ENCODE measurements at regions not wholly inside any gene's neighbourhood (a gene's known extent, or its start where the extent isn't known, plus 50 kb on each side); places are given as distances from the start of the nearest gene placed in this dataset.

- ATAC-seq (no peak), DNase-seq (no peak)
- Mint-ChIP-seq H3K27me3 (peaks cover 2% of the 10 kb centered on the region), H3K9me3 (ENCODE audit: low read depth) (peaks cover 2% of the 10 kb centered on the region), H3K4me1 (no peaks in the 10 kb centered on the region), H3K4me3 (no peak overlapping the region), H3K36me3 (no peaks in the 10 kb centered on the region), H3K27ac (no peak overlapping the region)
- CTCF ChIA-PET = no interaction called here
Measured at GRCh38 chr5:135683189-135683588, 104.4 kb upstream of the CXCL14 start.

- DNase-seq = no peak
- H3K4me1 Mint-ChIP-seq = no peaks in the 10 kb centered on the region
Measured at GRCh38 chr5:135680713-135681112, 101.9 kb upstream of the CXCL14 start.

GRCh38 chr5:135678640-135679268 lies 100.0 kb upstream of the CXCL14 start:
- H3K36me3 Mint-ChIP-seq = no peaks in the 10 kb centered on the region
- no peaks in the 10 kb centered on the region for H3K4me1 Mint-ChIP-seq
- no peak for ATAC-seq
- H3K9me3 Mint-ChIP-seq (ENCODE audit: low read depth) = peaks cover 2% of the 10 kb centered on the region
- peaks cover 18% of the 10 kb centered on the region for H3K27me3 Mint-ChIP-seq
- CTCF ChIA-PET = no interaction called here
- H3K27ac Mint-ChIP-seq = no peak overlapping the region
- no peak overlapping the region for H3K4me3 Mint-ChIP-seq
- no peak for DNase-seq

More at GRCh38 chr5:135680713-135681112, 101.9 kb upstream of the CXCL14 start:
- CTCF ChIA-PET = no interaction called here
- Mint-ChIP-seq H3K27me3 (peaks cover 12% of the 10 kb centered on the region), H3K9me3 (ENCODE audit: low read depth) (peaks cover 2% of the 10 kb centered on the region), H3K4me3 (no peak overlapping the region), H3K27ac (no peak overlapping the region), H3K36me3 (no peaks in the 10 kb centered on the region)
- ATAC-seq = no peak

GRCh38 chr5:135671966-135672365 lies 93.2 kb upstream of the CXCL14 start:
- Mint-ChIP-seq H3K27ac (no peak overlapping the region), H3K4me3 (no peak overlapping the region), H3K36me3 (no peaks in the 10 kb centered on the region), H3K9me3 (ENCODE audit: low read depth) (no peaks in the 10 kb centered on the region), H3K27me3 (peaks cover 27% of the 10 kb centered on the region), H3K4me1 (peaks cover 4% of the 10 kb centered on the region)
- CTCF ChIA-PET = interaction anchor here (1.0 kb wide), 1 partner anchor 206 kb away, joined by 3 read pairs; no protein-coding TSS in a partner anchor
- DNase-seq = no peak
- no peak for ATAC-seq

DNA sequence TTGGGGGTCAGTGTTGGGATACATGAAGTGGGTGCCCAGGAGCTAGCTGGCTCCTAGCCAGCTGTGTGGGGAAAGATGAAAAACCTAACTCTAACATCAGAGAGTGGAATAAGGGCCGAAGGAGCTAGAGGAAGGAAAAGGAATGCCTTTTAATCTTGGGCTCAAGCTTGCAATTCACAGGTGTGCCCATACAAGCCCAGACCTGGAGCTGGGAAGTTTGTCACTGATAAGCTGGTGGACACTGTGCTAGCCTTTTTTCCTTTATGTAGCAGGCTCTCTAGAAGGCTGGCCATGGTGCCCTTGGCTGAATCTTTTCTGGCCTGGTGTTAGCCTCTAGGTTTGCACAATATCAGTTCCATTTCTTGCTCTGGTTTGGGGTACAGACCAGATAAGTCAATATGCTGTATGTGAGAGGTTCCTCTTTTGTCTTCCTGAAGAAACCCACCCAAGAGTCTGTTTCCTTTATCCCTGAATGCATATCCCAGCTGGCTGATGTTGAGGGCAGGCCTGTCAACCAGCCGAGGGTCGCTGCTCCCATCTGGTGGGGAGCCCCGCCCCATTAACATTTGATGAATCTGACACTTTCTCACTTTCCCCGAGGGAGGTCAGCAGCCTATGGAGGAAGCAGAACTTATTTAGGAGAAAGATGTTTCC lies 92.4 kb upstream of the CXCL14 start:
- Mint-ChIP-seq H3K4me1 (peaks cover 4% of the 10 kb centered on the region), H3K27me3 (peaks cover 22% of the 10 kb centered on the region), H3K4me3 (no peak overlapping the region), H3K36me3 (no peaks in the 10 kb centered on the region), H3K9me3 (ENCODE audit: low read depth) (no peaks in the 10 kb centered on the region), H3K27ac (no peak overlapping the region)
- DNase-seq = no peak
- ATAC-seq = no peak
- CTCF ChIA-PET = interaction anchor here (1.0 kb wide), 1 partner anchor 205 kb away, joined by 3 read pairs; no protein-coding TSS in a partner anchor

- ATAC-seq = no peak
Measured at GRCh38 chr5:135670588-135670987, 91.8 kb upstream of the CXCL14 start.

GRCh38 chr5:135669416-135669815 lies 90.6 kb upstream of the CXCL14 start:
- Mint-ChIP-seq H3K36me3 (no peaks in the 10 kb centered on the region), H3K27me3 (peaks cover 21% of the 10 kb centered on the region), H3K4me3 (no peak overlapping the region), H3K9me3 (ENCODE audit: low read depth) (no peaks in the 10 kb centered on the region), H3K4me1 (peaks cover 4% of the 10 kb centered on the region), H3K27ac (no peak overlapping the region)
- ATAC-seq (no peak), DNase-seq (no peak)
- CTCF ChIA-PET = no interaction called here

More at GRCh38 chr5:135670588-135670987, 91.8 kb upstream of the CXCL14 start:
- Mint-ChIP-seq H3K27me3 (peaks cover 21% of the 10 kb centered on the region), H3K27ac (no peak overlapping the region), H3K4me3 (no peak overlapping the region), H3K4me1 (peaks cover 4% of the 10 kb centered on the region), H3K36me3 (no peaks in the 10 kb centered on the region), H3K9me3 (ENCODE audit: low read depth) (no peaks in the 10 kb centered on the region)
- CTCF ChIA-PET = no interaction called here
- no peak for DNase-seq

- no peak overlapping the region for H3K27ac Mint-ChIP-seq
- H3K36me3 Mint-ChIP-seq = no peaks in the 10 kb centered on the region
- DNase-seq = no peak
- peaks cover 4% of the 10 kb centered on the region for H3K4me1 Mint-ChIP-seq
- no peak for ATAC-seq
- CTCF ChIA-PET = no interaction called here
- no peak overlapping the region for H3K4me3 Mint-ChIP-seq
- H3K9me3 Mint-ChIP-seq (ENCODE audit: low read depth) = no peaks in the 10 kb centered on the region
- peaks cover 19% of the 10 kb centered on the region for H3K27me3 Mint-ChIP-seq
Measured at GRCh38 chr5:135667673-135668072, 88.9 kb upstream of the CXCL14 start.

DNA sequence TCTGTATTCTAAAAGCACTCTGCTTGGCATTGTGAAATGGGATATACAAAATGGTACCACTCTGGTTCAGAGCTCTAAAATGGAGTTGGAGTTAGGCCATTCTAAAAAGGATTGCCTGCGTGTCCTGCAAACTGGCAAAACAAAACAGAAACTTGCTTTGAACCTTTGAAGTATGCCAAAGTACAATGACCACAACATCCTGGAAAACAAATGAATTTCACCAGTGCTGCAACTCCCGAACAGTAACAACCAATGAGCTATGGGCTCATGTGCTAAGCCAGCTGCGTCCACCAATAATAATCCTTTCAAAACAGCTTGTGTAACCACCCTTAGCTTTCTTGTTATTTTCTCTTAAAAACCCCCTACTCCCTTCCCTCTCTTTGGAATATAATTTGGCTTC lies 88.4 kb upstream of the CXCL14 start:
- no peak overlapping the region for H3K27ac Mint-ChIP-seq
- DNase-seq (no peak), ATAC-seq (no peak)
- H3K27me3 Mint-ChIP-seq = peaks cover 19% of the 10 kb centered on the region
- H3K9me3 Mint-ChIP-seq (ENCODE audit: low read depth) = no peaks in the 10 kb centered on the region
- H3K36me3 Mint-ChIP-seq = no peaks in the 10 kb centered on the region
- H3K4me1 Mint-ChIP-seq = peaks cover 4% of the 10 kb centered on the region
- CTCF ChIA-PET = no interaction called here
- no peak overlapping the region for H3K4me3 Mint-ChIP-seq

DNA sequence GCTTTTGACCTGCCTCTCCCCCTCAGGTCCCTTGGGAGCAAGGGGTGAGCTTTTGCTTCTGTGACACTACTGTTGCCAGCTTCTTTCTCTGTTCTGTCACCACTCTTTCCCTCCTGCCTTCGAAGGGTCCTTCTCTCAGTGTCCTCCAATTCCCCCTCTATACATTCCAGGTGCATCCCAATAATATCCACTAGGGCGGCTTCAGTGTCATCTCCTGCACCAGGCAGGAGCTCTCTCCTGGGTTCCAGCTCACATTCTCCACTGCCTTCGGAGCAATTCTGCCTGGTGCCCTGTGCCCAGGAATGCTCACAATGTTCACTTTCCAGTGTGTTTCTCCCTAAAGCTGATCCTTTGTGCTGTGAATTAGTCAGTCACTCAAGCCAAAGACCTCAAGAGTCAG lies 83.9 kb upstream of the CXCL14 start:
- Mint-ChIP-seq H3K36me3 (no peaks in the 10 kb centered on the region), H3K4me1 (peaks cover 3% of the 10 kb centered on the region), H3K4me3 (no peak overlapping the region), H3K27me3 (peaks cover 13% of the 10 kb centered on the region), H3K27ac (no peak overlapping the region), H3K9me3 (ENCODE audit: low read depth) (peaks cover 10% of the 10 kb centered on the region)
- CTCF ChIA-PET = no interaction called here
- ATAC-seq (no peak), DNase-seq (no peak)

GRCh38 chr5:135662061-135662481 lies 83.3 kb upstream of the CXCL14 start:
- DNase-seq = no peak
- no peaks in the 10 kb centered on the region for H3K36me3 Mint-ChIP-seq
- H3K4me1 Mint-ChIP-seq = no peaks in the 10 kb centered on the region
- peaks cover 10% of the 10 kb centered on the region for H3K27me3 Mint-ChIP-seq
- no peak for ATAC-seq
- peaks cover 10% of the 10 kb centered on the region for H3K9me3 Mint-ChIP-seq (ENCODE audit: low read depth)
- CTCF ChIA-PET = interaction anchor here (1.8 kb wide), 1 partner anchor 96 kb away, joined by 5 read pairs; no protein-coding TSS in a partner anchor
- no peak overlapping the region for H3K27ac Mint-ChIP-seq
- H3K4me3 Mint-ChIP-seq = no peak overlapping the region

DNA sequence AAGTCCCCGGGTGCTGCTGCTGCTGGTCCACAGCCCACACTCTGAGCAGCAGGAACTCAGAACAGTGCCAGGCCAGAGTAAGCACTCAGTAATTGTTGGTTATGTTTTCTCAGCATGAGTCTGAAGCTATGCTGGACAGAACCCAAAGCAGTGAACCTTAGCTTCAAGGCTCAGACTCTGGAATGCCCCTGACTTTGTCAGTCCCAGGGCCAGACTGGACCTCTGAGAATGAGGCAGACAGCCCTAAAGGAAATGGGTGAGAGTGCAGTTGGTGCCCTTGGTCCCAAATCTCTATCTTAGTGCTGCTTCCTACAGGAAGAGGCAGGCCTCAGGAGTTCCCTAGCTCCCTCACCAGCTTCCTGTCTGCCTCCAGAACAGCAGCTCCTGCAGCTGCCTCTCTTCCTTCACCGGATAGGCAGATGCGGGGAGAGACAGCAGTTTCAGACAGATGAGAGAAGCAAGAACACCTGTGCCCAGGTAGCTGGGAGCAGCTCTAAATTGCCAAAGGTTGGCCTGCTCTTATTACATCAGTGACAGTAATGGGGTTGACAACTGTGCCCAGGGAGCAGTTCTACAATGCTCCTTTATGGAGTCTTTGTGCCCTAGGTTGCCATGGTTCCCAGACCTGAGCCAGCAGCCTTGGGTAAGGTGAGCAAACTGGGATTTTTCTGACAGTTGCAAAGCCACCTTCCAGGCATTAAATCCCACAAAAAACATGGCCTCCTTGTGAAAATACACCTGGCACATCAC lies 82.2 kb upstream of the CXCL14 start:
- H3K27me3 Mint-ChIP-seq = peaks cover 9% of the 10 kb centered on the region
- H3K4me3 Mint-ChIP-seq = no peak overlapping the region
- ATAC-seq (no peak), DNase-seq (no peak)
- no peaks in the 10 kb centered on the region for H3K4me1 Mint-ChIP-seq
- H3K36me3 Mint-ChIP-seq = no peaks in the 10 kb centered on the region
- peaks cover 10% of the 10 kb centered on the region for H3K9me3 Mint-ChIP-seq (ENCODE audit: low read depth)
- CTCF ChIA-PET = interaction anchor here (1.8 kb wide), 1 partner anchor 95 kb away, joined by 5 read pairs; no protein-coding TSS in a partner anchor
- no peak overlapping the region for H3K27ac Mint-ChIP-seq

GRCh38 chr5:135657536-135658305 lies 78.9 kb upstream of the CXCL14 start:
- Mint-ChIP-seq H3K36me3 (no peaks in the 10 kb centered on the region), H3K27me3 (peaks cover 3% of the 10 kb centered on the region), H3K9me3 (ENCODE audit: low read depth) (peaks cover 10% of the 10 kb centered on the region), H3K27ac (no peak overlapping the region), H3K4me3 (no peak overlapping the region), H3K4me1 (no peaks in the 10 kb centered on the region)
- no peak for DNase-seq
- no peak for ATAC-seq
- CTCF ChIA-PET = no interaction called here

Data from activated CD8-positive, alpha-beta memory T cell treated with anti-CD3 and anti-CD28 coated beads, Interleukin-2, amount 10 ng/mL, durations not matched to agents 7 days and 5 days (primary cell).